ENCODE measurements at regions not wholly inside any gene's neighbourhood (a gene's known extent, or its start where the extent isn't known, plus 50 kb on each side); places are given as distances from the start of the nearest gene placed in this dataset.
"Not testable (repeated sequence)": the region's sequence is repeated elsewhere in the genome, so short reads cannot be mapped to it uniquely, and the experiment has no call there.

DNA sequence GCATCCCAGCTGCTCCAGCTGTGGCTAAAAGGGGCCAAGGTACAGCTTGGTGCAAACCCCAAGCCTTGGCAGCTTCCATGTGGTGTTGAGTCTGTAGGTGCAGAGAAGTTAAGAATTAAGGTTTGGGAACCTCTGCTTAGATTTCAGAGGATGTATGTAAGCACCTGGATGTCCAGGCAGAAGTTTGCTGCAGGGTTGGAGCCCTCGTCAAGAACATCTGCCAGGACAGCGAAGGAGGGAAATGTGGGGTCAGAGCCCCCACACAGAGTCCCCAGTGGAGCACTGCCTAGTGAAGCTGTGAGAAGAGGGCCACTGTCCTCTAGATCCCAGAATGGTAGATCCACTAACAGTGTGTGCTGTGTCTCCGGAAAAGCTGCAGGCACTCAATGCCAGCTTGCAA is 236.2 kb upstream of the ADRA1B start:
- no peak for ATAC-seq
- no peak for DNase-seq (ENCODE audit: low spot score)

DNA sequence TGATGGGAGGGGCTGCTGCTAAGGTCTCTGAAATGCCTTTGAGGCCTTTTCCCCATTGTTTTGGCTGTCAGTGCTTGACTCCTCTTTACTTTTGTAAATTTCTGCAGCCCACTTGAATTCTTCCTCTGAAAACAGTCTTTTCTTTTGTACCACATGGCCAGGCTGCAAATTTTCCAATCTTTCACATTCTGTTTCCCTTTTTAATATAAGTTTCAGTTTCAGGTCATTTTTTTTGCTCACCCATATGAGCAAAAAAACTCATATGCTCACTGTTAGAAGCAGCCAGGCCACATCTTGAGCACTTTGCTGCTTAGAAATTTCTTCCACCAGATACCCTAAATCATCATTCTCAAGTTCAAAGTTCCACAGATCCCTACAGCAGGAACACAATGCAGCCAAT is 234.6 kb upstream of the ADRA1B start:
- DNase-seq (ENCODE audit: low spot score) (no peak), ATAC-seq (no peak)

DNA sequence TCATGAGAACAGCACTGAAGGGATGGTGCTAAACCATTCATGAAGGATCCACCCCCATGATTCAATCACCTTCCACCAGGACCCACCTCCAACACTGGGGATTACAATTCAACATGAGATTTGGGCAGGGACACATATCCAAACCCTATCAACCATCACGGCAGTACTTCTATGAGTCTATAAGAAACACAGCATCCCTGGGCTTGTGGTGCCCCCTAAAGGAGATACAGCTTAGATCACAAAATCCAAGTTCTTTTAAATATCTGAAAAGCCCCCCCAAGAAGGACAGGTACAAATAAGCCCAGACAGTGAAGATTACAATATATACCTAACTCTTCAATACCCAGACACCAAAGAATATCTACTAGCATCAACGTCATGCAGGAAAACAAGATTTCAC is 233.7 kb upstream of the ADRA1B start:
- ATAC-seq = no peak
- DNase-seq (ENCODE audit: low spot score) = no peak

DNA sequence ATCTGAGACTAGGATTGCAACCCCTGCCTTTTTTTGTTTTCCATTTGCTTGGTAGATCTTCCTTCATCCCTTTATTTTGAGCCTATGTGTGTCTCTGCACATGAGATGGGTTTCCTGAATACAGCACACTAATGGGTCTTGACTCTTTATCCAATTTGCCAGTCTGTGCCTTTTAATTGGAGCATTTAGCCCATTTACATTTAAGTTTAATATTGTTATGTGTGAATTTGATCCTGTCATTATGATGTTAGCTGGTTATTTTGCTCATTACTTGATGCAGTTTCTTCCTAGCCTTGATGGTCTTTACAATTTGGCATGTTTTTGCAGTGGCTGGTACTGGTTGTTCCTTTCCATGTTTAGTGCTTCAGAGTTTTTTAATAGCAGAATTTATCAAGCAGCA is 228.4 kb upstream of the ADRA1B start:
- DNase-seq (ENCODE audit: low spot score); ATAC-seq: not testable (repeated sequence)

DNA sequence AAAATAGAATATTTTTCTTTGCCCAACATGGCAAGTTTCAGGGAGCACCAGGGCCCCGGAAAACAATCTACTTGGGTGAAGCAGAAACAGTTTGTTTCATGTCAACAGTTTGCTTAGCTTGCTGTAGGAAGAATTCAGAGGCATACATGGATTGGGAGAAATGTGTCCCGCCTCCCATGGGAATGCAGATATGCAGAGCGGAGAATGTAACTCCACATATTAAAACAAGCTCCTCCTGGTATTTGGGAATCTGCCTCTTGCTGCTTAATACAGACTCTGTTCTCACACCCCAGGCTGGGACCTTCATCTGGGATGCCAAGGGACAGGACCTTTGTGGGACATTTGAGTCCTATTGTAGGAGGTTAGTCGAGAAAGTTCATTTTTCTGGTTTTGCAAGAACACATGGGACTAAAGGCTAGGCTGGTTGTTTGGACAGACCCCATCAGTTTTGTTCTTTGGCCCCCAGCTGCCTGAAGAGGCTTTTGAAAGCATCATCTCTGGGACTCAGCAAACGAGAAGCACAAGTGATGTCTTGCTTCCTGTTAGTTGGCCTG is 220.5 kb upstream of the ADRA1B start:
- no peak for DNase-seq (ENCODE audit: low spot score)
- ATAC-seq = no peak

DNA sequence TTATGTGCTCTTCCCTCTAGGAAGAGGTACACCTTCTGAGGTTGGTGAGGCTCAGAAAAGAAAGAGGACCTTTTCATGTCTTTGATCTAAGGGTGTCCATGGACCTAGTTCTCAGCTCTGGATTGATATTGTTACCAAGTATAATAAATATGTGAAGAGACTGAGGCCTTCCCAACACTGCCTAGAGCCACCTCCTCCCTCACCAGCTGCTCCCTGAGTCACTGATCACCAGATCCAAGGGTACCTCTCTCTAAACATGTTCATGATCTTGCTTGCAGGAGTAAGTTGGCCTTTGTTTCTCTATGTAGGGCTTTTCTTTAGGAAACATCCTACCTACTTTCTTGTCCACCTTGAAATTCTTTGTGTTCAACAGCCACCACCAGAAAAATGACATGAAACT is 218.8 kb upstream of the ADRA1B start:
- ATAC-seq (no peak), DNase-seq (ENCODE audit: low spot score) (no peak)

DNA sequence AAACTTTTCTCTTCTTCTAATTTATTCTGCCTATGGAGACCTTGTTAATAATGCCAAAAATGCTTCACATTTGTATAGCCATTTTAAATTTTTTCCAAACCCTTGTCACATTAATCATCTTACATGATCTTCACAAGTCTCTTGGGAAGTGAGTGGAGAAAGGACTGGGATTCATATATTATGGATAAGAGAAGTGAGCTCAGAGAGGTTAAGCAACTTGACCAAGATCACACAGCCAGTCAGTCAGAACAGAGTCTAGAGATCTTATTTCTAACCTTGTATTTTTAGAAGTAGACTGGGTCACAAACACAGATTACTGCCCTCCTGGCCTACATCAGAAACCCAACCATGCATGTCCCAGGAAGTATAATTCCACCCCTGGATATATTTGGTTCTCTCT is 218.0 kb upstream of the ADRA1B start:
- DNase-seq (ENCODE audit: low spot score) (no peak), ATAC-seq (no peak)

DNA sequence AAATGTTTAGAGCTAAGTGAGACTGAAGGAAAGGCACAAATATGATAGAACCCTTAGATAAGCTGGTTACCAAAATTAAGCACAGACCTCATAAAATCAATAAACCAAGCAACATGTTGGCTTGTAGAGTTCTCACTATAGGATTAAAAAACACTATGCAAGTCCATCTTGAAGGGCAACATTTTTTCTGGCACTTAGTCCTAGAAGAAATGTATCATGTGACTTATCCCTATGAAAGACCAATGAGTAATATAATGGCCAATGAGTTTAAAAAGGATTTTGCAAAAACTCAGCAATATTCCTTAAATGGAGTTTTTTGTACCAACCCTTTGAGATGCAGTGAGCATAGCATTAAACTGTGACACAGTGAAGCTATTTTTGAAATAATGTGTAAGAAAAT is 216.3 kb upstream of the ADRA1B start:
- ATAC-seq = no peak

DNA sequence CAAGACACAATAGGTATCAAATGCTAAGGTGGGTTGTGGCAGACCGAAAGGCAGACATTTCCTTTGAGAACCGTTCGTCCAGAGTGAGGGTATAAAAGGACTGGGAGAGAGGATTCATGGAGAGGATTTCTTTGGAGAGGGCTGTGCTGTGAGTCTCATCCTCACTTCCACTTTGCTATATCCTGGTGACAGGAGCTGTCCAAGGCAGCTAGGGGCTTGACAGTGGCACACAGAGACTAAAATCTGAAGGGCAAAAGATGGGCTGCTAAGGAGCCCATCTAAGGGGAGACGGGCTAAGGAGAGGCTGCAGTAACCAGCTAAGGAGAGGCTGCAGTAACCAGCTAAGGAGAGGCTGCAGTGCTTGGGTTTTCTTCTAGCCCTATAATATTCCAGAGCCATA is 214.0 kb upstream of the ADRA1B start:
- ATAC-seq = no peak
- DNase-seq (ENCODE audit: low spot score) = no peak

More for the DNA sequence above, 216.3 kb upstream of the ADRA1B start:
- no peak for DNase-seq (ENCODE audit: low spot score)

DNA sequence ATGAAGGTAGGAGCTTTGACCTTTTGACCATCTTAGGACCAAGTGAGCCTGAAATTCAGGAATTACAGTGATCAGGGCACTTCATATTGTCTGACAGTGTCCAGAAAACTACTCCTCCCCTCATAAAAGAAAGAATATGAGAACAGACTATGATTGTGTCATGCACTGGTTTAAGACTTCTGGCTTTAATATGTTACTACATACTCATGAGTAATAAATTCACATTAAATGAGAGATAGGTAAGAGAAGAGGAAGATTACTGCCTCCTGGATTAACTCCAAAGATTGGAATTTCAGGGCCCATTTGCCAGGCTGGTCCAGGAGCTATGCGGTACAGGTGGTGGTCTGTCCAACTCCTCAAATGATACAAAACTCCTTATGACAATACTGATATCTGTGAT is 213.5 kb upstream of the ADRA1B start:
- DNase-seq (ENCODE audit: low spot score) = no peak
- ATAC-seq = no peak

DNA sequence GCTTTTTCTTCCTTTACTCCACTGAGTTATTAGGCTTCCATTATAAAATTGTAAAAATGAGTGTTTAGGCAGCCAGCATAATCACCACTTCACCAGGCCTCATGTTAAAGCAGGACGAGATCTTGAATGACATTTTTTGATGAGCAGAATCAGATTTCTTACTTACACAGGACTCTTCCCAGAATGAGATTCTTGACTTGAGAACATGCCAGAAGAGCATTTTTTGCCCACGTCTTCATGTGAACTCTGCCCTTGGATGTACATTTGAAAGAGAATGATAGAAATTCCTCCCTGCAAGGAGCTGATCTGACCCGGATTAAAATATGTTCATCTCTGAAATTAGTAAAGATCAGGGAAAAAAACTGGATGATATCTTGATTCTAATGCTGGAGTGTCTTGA is 212.1 kb upstream of the ADRA1B start:
- no peak for DNase-seq (ENCODE audit: low spot score)
- ATAC-seq = no peak

DNA sequence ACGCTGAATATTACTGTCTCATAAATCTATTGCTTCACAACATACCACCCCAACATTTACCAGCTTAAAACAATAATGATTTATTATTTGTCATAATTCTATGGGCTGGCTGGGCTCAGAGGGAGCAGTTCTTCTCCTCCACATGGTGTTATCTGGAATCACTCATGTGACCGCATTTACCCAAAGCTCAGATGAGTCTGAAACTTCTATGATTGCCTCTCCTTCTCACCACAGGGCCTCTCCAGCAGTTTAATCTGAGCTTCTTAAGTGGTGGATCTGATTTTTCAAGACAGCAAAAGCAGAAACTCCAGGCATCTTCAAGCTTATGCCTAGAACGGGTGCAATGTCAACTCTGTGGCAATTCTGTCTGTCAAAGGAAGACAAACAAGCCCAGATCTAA is 210.3 kb upstream of the ADRA1B start:
- DNase-seq (ENCODE audit: low spot score) (no peak), ATAC-seq (no peak)

DNA sequence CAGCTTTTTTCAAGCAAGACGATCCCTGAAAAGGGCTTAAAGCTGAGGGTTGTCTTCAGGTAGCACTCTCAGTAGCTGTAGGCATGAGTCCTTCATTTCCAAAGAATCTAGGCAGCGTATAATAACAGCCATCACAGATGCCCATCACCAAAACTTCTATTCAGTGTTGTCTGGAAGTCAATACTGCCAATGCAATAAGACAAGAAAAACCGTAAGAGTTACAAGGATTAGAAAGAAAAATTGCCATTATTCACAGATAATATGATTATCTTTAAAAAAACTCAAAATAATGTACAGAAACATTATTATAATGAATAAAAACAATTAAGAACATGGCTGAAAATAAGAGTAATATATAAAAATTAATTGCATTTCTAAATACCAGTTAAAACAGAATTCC is 208.2 kb upstream of the ADRA1B start:
- DNase-seq (ENCODE audit: low spot score) = no peak
- no peak for ATAC-seq

DNA sequence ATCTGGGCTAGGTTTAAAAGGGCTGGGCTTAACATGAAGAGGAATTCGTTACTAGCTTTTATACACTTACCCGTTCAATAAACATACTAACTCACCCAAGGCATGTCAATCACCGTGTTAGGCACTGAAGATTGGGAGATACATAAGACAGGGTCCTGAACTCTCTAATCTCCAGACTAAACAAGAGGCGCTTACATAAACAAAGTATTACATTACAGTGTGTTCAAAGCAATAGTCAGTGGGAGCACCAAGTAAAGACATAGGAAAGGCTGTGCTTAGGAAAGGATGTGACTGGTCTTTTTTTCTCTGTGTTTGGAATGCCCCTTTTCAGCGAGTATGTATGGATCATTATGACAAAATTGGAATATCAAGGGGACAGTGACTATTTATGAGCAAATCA is 203.6 kb upstream of the ADRA1B start:
- no peak for DNase-seq (ENCODE audit: low spot score)
- no peak for ATAC-seq

DNA sequence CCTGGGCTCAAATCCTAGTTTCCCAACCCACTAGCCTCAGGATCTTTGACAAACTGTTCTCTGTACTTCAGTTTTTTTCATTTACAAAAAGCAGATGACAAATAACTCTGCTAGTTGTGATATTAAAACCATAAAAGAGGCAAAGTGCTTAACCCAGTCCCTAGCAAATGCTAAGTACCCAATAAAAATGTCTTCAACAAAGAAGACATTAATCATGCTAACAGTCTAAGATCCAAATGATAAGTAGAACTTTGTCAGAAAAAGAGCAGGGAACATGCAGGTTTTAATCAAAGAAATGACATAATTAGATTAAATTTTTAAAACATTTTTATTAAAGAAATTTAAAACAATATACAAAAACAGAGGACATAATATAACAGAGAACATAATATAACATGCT is 203.0 kb upstream of the ADRA1B start:
- no peak for ATAC-seq
- DNase-seq (ENCODE audit: low spot score) = no peak

DNA sequence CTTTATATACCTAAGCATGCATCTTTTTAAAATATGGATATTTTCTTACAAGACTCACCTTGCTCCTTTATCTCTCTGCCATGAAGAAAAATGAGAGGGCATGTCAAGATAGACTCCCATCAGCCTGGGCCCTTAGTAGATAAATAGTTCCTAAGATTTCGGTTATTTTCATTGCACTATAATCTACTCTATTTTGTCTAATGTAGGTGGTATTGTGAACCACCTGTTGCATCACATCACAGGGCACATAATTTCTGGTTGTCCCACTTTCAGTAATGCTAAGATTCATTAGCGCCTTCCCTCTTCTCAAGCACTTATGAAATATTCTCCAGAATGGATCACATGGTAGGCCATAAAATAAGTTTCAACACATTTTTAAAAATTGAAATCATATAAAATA is 202.5 kb upstream of the ADRA1B start:
- ATAC-seq = no peak

DNA sequence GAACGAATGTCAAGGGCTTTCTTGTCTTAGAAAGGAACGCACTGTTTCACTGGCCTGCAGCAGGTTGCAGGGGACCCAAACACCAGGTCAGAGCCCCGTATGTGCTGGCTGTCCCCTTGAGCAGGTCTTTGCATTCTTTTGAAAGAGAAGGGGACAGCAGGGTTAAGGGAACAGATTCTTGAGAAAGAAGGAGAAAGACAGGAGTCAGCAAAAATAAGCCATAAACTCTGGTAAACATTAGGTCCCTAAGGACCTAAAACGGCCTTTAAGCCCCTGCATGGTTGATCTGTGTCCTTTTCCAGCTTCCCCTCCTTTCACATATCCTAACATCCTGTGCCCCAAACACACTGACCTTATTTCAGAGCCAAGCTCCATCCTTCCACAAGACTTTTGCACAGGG is 190.8 kb upstream of the ADRA1B start:
- DNase-seq (ENCODE audit: low spot score) = no peak
- ATAC-seq = no peak

More for the DNA sequence above, 202.5 kb upstream of the ADRA1B start:
- no peak for DNase-seq (ENCODE audit: low spot score)

DNA sequence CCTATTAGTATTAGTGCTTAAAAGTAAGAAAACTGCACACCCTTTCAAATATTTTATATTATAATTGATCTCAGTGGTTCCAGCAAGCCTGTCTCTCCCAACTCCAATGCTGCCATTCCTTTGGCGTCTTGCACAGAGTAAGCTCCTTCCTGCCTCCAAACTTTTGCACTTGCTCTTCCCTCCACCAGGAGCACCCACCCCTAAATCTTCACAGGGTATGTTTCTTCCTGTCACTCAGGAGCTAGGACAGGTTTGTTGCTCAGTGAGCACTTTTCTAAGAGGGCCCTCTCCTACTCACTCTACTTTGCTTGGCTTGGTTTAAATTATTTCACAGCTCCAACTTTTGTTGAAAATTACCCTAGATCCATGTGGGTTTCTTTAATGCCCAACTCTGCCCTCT is 189.1 kb upstream of the ADRA1B start:
- DNase-seq (ENCODE audit: low spot score) (no peak), ATAC-seq (no peak)

DNA sequence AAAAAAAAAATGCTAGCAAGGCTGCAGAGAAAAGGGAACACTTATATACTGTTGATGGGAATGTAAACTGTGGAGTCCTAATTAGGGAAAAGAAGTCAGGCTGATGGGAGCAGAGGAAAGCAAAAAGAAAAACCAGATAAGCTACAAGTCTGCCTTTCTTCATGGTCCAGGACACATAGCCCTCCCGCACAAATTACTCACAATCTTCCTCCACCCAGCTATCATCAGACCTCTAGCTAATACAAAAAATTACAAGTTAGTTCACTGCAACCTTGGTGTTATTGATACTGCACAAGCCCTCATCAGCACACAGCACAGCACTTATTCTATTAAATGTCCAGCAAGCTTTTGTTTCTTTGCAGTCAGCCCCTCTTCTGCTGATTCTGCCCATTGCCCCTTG is 186.0 kb upstream of the ADRA1B start:
- no peak for DNase-seq (ENCODE audit: low spot score)

DNA sequence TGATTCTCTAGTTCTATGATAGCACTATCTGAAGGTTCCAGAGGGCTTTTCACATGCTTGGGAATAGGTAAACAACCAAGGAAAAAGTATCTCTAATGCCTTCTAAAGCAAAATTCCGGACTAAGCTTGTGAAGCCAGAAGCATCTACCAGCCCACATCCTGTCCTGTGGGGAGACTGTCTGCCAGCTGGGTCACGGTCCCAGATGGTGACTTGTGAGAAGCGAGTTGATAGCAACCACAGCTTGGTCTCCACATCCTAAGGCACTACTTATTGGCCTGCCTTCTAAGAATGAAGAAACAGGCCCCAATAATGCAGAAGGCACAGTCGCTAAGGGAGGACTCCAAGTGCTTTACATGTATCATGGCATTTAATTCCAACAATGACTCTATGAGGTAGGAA is 184.1 kb upstream of the ADRA1B start:
- DNase-seq (ENCODE audit: low spot score) (no peak), ATAC-seq (no peak)

More for the DNA sequence above, 186.0 kb upstream of the ADRA1B start:
- ATAC-seq = no peak

DNA sequence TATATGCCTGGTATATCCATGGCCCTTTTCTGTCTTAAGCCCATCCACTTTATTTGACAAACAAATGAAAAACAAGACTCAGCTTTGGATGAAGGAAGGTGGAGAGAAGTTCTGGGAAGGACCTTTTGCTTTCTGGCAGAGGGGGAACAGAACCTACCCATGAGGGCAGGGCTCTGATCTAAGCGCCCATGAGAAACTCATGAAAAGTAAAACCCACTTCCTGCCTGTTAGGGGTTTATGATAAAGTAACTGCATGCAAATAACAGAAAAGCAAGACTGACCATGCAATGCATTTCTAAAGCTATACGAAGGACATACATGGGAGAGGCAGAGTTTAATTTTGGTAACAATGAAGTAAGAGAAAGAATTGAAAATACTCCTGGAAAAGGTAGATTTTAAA is 181.9 kb upstream of the ADRA1B start:
- DNase-seq (ENCODE audit: low spot score) (no peak), ATAC-seq (no peak)

DNA sequence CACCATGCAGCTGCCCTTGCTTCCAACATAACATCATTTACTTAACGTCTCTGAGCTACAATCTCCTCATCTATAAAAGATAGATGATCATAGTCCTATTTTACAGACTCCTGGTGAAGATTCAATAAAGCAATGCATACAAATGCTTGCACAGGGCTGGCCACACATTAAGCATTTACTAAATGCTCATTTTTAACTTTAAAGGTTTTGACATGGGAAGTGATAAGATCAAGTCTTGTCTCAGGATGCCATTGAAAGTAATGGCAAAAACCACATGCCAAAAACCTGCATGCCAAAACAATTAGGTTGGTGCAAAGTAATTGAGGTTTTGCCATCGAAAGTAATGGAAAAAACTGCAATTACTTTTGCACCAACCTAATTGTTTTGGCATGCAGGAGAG is 181.2 kb upstream of the ADRA1B start:
- ATAC-seq = no peak

DNA sequence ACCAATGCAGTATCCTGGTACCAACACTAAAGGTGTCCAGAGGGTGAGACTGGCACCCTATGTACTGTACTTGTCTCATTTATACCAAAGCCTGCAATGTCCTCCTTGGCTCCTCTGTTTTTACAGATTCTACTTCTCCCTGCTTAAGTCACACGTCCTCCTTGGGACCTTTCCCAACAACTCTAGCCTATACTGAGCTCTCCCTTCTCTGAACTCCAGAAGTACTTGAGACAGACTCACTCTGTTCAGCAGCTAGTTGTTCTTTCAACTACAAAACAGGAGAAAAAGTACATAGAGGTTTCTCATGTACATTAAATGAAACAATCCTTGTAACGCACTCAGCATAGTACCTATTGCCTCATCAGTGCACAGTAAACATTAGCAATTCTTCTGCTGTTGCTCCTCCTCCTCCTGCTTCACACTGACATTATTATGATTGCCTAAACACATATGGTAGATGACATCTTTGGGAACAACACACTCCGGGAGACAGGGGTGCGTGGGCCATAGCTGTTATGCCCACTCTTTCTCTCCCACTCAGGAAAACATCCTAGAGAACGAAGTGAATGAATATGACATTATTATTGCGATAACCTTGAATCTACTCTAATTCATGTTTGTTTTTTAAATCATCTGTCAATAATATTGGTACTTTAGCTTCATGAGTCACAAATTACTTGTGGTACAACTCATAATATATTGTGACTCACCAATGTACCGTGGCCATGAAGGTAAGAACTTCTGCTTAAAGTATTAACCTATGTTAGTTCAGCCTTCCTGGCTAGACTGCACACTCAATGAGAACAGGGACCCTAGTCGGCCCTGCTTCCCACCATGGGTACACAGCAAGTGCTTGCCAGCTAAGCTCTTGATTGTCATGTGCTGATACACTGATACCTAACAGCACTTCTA is 180.3 kb upstream of the ADRA1B start:
- no peak for ATAC-seq
- no peak for DNase-seq (ENCODE audit: low spot score)

More for the DNA sequence above, 181.2 kb upstream of the ADRA1B start:
- DNase-seq (ENCODE audit: low spot score) = no peak
